Activated T-helper 9 cell treated with anti-CD3 and anti-CD28 coated beads, Interleukin-2, amount 50 U/mL, for 16 hours (primary cell): ENCODE measurements at regions not wholly inside any gene's neighbourhood (a gene's known extent, or its start where the extent isn't known, plus 50 kb on each side); places are given as distances from the start of the nearest gene placed in this dataset.

Experiments
- DNase-seq: peaks from one replicate; pipeline ENCODE4 v3.0.0-alpha.2; 2020; ENCODE audit warnings: low read depth

DNA sequence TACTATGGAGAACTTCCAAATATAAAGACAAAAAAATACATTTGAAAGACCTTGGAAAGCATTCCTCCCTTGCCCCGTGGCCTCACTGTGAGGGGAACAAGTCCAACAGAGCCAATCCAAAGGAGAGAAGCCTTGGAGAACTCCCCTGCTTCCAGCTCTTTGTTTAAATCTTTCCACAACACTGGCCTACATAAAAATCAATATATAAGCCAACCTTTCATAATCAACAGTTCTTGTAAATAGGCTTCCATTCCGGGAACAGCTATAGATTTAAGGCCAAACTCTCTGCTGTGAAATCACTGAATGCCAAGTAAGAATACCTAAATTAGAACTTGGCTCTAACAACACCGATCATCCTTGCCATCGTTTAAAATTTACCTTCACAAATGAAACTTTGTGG lies 242.1 kb downstream of the HACE1 start:
- DNase-seq: no peak

DNA sequence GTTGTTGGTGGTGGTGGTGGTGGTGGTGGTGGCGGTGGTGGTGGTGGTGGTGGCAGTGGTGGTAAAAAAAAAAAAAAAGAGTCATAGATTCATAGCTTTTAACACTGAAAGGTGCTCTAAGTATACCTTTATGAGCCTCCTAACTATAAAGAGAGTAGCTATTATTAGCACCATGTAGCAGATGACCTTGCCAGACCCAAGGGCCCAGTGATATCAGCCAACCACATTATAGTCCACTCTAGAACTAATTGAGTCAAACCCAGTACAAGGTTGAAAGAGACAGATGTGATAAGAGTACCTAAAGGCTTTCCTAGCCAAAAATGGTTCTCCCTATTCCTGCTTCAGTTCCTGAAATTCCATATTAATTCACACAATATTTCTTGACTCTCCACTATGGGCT lies 245.3 kb downstream of the HACE1 start:
- DNase-seq: no peak

DNA sequence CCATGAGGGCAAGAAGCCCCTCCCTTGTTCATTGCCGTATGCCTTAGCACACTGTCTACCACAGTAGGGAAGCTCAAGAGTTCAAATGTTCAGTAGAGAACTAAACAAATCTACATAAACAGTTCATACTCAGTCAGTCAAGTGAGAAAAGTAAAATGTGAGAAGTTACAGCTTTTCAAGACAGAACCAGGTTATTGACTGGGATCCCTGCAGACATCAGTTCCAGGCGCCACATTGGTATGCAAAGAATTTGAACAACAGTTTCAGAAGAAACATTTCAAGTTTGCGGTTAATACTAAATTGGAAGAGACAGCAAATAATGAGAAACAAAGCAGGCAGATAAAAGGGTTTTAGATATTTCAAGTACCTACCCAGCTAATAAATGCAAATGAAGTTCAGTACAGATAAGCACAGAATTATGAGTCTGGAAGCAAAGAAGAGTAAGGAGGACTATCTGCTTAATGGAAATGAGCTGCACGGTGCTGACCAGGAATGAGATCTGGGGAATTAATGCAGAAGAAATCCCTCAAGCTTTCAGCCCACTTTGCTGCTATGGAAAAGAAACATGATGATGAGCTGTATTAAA lies 246.2 kb downstream of the HACE1 start:
- DNase-seq: no peak

DNA sequence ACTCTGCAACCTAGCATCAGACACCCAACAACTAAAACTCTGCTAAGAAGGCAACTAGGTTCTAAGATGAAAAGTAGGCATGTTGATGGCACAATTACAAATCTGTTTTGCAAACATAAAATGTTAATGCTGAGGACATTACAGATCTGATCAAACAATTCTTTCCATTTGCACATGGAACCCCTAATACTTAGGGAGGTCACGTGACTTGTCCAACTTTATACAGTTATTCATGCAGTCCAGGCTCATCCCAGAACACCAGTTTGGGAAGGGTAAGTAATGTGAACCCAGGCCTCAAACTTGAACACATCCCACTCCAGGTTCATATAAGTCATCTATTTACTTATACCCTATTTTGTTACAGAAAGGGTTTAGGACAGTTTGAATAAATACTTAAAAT lies 247.2 kb downstream of the HACE1 start:
- DNase-seq: no peak

DNA sequence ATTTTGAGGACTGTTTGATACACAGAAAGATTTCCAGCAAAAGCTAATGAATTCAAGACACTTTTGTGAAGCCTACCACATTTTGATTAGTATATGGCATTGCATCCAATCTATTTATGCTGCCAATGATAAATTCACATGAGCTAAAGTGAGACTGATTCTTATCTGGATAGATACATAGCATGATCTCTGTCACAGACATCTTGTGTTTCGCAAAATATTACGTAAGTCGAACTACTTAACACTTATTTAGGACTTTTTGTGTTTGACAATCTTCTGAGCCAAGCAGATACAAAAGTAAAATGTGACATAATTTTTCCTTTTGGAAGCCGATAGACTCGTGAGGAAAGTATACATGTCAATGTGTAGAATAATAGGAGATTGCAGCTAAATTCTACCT lies 251.6 kb downstream of the HACE1 start:
- no peak for DNase-seq

DNA sequence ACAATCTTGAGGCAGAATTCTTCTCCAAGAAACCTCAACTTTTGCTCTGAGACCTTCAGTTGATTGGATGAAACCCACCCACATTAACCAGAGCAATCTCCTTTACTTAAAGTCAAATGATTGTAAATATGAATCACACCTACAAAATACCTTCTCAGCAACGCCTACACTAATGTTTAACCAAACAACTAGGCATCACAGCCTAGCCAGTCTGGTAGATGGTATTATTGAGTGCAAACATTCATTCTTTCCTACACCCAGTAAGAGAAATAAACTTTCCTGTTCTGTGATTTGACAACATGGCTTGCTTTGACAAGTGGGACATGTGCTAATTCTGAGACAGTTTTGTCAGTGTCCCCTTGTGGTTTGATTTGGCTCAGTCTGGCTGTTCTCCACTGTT lies 252.2 kb downstream of the HACE1 start:
- DNase-seq: no peak

DNA sequence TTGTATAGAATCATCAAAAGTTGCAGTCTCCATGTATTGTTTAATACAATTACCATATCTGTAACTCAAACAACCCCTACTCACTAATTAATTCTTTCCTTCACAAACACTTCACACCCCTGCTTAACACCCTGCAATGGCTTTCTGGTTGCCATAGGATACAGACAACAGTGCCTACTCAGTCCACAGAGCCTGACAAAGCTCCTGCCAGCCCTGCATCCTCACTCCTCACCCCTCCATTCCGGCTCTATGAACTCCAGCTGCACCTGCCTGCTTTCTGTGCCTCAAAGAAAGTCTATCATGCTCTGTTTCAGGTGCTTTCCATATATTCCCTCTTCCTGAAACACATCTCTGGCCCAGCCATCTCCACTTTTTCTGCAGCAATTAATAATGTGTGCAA lies 253.4 kb downstream of the HACE1 start:
- DNase-seq: no peak

DNA sequence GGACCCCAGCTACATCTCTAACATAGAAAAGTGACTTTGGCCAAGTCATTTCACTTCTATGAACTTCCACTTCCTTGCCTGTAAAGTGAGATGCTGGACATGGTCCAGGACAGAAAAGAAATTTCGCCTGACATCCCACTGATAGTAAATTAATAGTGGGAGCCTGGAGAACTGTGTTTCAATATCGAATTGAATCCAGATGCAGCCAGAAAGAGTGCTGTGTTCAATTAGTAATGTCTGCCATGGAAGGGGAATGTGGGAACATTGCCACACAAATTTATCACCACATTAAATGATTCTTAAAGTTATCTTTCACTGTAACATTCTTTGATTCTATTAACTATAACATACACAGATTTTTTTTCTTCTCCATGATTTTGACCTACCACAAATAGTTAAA lies 255.0 kb downstream of the HACE1 start:
- no peak for DNase-seq

DNA sequence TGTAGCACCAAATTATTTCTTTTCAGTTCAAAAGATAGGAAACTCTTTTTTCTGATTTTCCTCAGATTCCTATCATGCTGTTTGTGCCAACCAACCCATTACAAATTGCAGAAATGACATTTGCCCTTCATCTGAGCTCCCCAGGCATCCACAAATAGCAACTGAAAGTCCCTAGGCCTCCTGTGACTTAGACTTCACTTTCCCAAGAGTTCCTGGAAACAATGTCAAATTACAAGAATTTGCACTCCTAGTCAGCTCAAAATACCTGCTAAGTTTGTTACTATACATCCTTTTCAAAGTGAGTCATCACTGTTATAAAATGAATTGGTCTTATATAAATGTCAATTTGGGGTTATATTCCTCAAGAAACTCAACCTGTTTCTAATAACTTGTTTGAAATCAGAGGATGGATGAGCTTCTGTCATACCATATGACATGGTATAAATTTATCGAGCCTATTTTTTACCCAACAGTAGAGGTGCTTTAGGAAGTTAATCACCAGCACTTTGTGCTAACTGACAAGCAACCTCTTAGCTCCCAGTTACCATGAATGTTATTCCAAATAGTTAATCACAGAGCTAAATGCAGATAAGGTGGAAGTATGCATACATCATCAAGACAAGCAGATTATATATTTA lies 256.5 kb downstream of the HACE1 start:
- no peak for DNase-seq

DNA sequence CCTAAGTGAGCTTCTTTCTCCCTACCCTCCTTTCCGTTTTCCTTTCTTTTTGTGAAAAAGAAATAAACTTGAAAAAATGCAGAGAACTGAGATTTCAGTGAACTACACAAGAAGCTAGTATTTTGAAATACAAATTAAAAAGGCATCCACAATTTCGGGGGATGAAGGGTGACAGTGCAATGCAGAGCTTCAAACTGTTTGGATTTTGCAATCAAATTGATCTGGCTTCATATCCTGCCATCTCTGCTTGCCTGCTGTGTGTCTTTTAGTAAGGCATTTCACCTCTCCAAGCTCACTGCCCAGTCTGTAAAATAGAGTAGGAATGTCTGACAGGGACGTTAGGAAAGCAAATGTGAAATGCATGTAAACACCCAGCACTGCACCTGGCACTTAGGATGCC lies 258.0 kb downstream of the HACE1 start:
- no peak for DNase-seq

DNA sequence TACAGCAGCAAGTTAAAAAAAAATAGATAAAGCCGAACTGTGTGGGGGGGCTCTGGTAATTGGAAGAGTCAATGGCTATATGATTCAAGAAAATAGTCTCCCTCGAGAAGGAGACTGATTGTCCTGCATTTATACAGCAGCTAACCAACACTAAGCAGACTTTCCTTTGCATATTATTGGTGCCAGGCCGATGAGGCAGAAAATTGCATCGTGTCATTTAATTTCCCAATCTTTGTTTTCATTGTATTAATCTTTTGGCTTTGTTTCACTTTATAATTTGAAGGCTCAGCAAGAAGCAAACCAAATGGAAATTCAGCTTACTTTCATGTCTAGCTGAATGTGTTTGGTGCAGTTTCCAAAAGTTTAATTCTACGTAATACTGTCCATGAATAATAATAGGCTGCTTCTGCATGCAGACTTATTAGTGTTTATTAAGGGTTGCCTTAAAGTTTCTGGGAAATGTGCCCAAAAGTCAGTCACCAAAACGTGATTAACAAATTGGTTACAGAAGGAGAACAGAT lies 258.5 kb downstream of the HACE1 start:
- DNase-seq: no peak

DNA sequence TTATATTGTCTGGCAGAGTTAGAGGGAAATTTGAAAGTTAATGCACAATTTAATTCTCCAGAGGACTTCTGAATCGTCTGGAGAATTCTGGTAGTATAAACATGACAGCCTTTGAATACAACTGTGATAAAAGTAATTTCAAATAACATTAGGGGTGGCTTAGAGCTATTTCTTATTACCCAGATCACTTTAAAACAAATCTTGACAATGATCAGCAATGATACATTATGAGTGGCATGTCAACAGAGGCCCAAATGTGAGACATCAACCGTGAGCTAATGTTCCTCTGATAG lies 259.1 kb downstream of the HACE1 start:
- DNase-seq: no peak

DNA sequence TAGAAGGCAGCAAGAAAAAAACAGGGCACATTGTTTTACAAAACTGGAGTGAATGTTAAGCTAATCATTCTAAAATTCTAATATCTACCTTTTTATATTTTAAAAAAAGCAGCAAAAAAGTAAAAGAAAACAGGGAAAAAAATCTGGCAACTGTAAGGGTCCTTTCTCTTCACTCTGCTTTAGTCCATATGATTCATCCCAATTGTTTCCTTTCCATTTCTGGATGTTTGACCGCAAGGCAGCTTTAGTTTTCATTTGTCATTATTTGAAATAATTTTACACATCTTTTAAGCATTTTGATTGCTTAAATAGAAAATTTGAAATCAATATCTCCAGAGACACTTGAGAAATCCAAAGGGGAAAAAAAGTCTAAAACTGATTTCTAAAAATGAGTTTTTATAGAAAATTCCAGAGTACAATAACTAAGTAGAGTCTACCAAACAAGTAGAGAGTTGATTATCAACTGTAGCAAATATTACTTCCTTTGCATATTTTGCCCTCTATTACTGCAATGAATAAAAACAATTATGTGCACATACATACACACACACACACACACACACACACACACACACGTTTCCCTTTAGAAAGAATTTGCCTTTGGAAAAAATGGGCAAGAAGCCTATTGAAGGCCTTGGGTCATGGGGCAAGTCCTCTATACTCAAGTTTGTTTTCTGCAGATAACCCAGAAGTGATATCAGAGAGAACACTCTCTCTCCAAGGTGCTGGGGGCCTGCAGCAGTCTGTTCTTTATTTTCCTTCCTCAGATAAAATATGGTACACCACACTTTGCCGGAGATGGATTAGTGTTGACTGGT lies 259.7 kb downstream of the HACE1 start:
- no peak for DNase-seq

DNA sequence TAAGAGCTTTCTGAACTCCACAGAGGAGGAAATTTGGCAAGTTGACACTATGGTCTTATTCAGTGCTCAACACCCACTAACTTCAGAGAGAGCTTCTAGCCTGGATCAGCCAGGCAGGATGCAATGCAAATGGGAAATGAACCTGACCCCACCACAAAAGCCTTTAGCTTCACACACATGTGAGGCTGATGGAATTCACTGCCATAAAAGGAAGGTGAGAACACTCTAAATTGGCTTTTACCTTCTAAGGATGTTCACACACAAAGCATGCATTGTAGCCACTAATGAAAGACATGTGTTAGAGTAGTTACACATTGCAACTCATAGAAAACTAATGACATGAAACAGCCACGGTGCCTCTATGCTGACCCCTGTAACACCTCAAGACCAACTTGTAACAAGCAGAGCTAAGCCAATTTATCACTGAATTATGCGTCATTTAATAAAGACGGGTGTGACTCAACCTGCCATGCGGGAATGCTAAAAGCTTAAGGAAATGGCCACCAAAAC lies 262.1 kb downstream of the HACE1 start:
- no peak for DNase-seq

DNA sequence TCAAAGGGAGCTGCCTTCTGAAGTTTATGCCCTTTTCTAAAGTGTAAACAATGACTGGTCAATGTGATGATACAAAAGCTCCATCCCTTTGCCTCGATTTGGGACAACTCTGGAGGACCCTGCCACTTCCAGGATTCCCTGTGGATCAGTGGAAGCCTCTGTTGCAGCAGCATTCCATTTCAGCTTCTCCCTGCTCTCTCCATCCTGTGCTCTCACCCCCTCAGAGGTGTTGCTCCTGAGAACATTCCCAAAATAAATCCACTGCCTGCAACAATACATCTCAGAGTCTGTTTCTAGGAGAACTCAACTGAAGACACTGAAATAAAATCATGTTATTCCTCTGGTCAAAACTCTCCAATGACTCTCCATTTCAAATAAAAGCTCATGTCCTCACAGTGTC lies 263.6 kb downstream of the HACE1 start:
- no peak for DNase-seq

DNA sequence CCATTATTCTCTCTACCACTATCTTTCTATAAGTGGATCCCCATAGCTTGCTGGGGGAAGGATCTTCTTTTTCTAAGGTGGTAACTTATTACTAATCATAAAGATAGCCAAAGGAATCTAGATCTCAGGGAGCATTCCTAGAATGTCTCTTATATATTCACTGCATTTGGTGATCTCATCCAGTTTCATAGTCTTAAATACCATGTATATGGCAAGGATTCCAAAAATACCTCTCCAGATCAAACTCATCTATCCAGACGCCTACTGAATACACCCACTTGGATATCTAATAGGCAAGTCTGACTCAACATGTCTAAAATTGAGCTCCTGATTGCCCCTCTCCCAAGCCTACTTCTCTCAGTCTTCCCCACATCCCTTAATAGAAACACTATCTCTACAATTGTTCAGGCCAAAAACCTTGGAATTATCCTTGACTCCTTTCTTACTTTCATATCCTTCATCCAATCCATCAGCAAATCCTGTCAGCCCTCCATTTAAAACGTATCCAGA lies 264.4 kb downstream of the HACE1 start:
- no peak for DNase-seq

DNA sequence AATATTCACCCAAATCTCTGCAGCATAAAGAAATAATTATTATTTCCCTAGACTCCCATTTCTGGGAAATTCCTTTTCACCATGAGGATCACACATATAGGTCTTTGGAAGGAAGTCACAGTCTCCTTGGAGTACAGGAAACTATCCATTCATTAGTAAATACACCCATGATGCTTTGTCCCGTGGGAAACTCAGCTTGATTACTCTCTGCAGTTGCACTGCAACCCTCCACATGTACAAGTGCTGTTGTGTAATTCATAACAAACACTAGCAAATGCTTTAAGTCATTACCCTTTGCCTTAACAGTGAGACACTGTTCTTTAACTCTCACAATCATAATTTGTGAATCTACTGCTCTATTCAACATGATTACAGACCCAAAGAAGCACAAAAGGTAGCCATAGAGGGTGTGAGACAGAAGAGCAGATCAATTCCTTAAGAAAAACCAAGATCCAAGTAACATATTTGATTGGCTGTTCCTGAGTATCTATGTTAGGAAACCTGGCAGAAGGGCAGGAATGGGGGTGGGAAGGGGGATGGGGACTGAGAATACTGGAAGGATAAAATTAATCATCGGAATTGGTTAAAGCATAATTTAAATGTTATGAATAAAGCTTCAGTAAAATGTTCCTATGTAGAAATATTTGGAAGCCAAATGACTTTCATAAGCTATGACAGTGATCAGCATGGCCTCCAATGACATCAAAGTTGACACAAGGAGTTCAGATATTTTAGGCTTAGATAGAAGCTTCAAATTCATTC lies 268.0 kb downstream of the HACE1 start:
- DNase-seq: no peak

DNA sequence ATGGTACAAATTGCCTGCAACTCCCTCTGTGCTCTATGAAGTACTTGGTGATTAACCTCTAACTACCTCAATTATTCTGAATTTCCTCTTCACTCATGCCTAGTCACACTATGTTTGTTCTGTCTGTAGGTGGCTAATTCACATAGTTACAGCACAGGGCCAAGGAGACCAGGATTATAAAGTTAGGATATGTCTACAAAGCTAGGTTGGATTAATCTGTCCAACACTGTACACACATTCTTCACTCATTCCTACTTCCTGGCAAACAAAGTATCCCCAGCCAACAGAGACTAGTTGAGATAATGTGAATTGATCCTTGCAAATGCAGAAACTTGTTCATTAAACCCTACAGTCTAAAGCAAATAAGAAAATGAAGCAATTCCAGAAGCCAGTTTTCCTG lies 269.8 kb downstream of the HACE1 start:
- DNase-seq: no peak

DNA sequence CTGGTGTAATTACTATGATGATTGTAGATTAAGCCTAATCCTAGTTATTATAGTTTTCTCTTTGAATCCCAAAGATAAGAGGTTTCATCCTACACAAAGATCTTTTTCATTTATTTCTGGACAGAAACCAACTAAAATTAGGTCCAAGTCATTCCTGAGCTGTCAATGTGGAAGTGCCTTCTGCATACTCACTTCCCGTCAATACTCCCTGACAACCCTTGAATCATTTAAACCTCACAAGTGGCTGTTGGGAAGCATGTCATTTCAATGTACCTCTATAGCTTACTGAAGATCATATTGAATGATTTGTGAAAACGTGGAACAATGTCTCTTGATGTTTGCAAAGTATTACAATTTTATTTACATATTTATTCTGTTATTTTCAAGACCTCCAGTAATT lies 274.1 kb downstream of the HACE1 start:
- no peak for DNase-seq

DNA sequence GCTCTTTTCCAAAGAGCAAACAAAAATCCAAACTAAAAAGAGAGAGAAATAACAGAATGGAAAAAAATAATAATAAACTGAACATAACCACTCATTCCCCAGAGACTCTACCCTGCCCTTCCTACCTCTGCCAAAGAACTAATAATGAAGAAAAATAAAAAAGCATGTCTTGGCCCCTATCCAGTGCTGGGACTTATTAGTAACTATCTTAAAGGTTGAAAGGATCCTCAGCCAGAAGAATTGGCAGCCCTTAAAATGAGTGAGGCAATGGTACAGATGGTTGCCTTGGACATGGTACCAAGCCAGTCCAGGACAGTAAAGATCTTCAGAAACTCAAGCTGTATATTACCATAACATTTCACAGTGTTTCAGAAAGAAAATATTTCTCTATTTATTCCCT lies 279.3 kb downstream of the HACE1 start:
- DNase-seq: no peak

DNA sequence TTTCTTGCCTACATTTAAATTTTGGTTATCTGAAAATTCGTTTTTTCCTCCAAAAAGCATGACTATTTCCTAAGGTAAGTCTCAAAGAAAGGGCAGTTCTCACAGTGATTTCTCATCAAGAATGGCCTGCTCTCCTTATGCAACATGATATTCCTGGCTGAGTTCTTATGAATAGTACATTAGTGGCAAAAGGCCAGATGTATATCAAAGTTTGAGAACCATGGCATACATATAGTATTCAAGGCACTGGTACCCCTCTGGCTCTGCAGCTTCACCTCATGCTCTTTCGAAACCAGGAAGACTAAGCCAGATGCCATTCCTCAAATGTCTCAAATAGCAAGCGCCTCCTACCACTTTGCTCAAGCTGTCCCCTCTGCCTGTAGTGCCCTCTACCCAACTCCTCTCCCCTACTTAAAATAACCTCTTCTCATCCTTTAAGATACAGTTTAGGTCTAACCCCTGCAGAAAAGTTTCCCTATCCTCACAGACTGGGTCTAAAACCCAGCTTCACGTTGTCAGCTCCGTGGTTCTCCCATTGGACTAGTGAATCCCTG lies 280.3 kb downstream of the HACE1 start:
- DNase-seq: no peak

DNA sequence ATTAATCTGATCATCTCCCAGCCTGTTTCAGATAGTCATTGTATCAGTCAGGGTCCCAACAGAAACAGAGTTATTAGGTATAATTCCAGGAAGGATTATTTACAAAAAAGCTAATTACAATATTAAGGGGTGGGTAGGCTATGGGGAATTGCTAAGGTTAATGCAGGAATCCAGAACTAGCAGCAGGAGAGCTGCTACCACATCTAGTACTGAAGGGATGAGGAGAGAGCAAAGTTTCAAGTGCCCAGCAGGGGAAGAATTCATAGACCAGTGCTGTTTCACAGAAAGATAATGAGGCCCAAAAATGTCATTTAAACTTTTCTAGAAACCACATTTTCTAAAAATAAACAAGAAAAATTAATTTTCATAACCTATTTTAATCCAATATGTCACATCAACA lies 284.2 kb downstream of the HACE1 start:
- DNase-seq: no peak
